GM23248 (cell line): ENCODE measurements at regions not wholly inside any gene's neighbourhood (a gene's known extent, or its start where the extent isn't known, plus 50 kb on each side); places are given as distances from the start of the nearest gene placed in this dataset.

Source experiments
- EZH2 ChIP-seq: fragments of 200-600 bp; sonication (generic); IDR thresholded peaks from 2 replicates; pipeline ENCODE4 v1.6.1; 2018; ENCODE audit warnings: antibody characterized with exemption, mild to moderate bottlenecking; ENCODE audit not compliant: insufficient read depth, poor library complexity, severe bottlenecking
- EZH2phosphoT487 ChIP-seq: fragments of 200-600 bp; sonication (generic); IDR thresholded peaks from 2 replicates; pipeline ENCODE4 v1.6.1; 2018; ENCODE audit warnings: antibody characterized with exemption, moderate library complexity, mild to moderate bottlenecking, low read depth; ENCODE audit not compliant: insufficient read depth

GRCh38 chr10:63052083-63052482 is 81.0 kb upstream of the NRBF2 start:
- TF ChIP-seq EZH2phosphoT487 (no peak), EZH2 (no peak)
